ENCODE measurements at regions not wholly inside any gene's neighbourhood (a gene's known extent, or its start where the extent isn't known, plus 50 kb on each side); places are given as distances from the start of the nearest gene placed in this dataset.

DNA sequence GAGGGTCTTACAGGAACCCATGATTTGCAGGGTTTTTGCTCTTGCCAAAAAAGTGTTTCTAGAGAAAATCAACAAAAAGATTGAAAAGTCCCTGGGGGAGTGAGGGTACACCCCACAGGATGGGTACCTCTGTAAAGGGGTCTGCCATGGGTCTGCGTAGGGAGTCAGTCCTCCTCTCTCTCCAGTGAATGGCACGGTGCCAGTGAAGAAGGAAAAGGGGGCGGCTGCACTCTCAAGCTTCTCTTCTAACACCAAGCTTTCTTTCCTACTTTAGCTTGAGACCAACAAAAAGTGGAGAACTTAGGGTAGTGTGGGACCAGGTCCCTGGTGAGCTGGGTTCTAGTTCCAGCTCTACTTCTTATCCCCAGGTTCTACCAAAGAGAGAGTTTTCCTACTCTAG, 87.4 kb downstream of the GLUL start:
- RAD21 ChIA-PET (ENCODE audit: low non-redundant PET in 1 of 2, low total read pairs in 2 of 2, uncharacterized antibody in 2 of 2, unreplicated experiment in 2 of 2) = no interaction called here

More for the DNA sequence above, 87.4 kb downstream of the GLUL start:
- ChIA-PET POLR2A (no interaction called here), CTCF (no interaction called here)
- ATAC-seq (no peak), DNase-seq (ENCODE audit: low read depth, low spot score) (no peak)
- Histone ChIP-seq H3K27me3 (ENCODE audit: insufficient read depth, low read length) (no peaks in the 10 kb centered on the region), H2AFZ (ENCODE audit: low read depth, low read length, poor library complexity, severe bottlenecking) (no peak overlapping the region), H3K4me1 (ENCODE audit: control insufficient read depth in 1 of 2, insufficient read depth in 2 of 2, low read length in 2 of 2) (peaks cover 0 to 5% of the 10 kb centered on the region in 2 experiments; a peak in 1 of 4 replicates), H3K9ac (ENCODE audit: low read length) (no peak overlapping the region), H3K9me2 (ENCODE audit: insufficient read depth) (no peaks in the 10 kb centered on the region), H4K20me1 (ENCODE audit: insufficient read depth) (no peaks in the 10 kb centered on the region), H3K9me3 (ENCODE audit: control insufficient read depth in 1 of 2, insufficient read depth in 1 of 2, low read depth in 1 of 2, low read length in 2 of 2) (no peaks in the 10 kb centered on the region), H3K27ac (ENCODE audit: low read depth, low read length) (no peak overlapping the region), H3K4me3 (replicated peaks in 1 of 2; ENCODE audit: low read depth in 1 of 2, low read length in 2 of 2) (no peak overlapping the region), H3K36me3 (ENCODE audit: control insufficient read depth in 1 of 2, insufficient read depth in 2 of 2, low read length in 2 of 2) (no peaks in the 10 kb centered on the region), H3K79me2 (ENCODE audit: insufficient read depth, low read length) (no peaks in the 10 kb centered on the region), H3K4me2 (ENCODE audit: low read length) (no peak overlapping the region)
- BruUV-seq (replicated peaks) = no TSS peak
- TF ChIP-seq CBX3 (IDR thresholded peaks at IDR 0.05; ENCODE audit: low read depth) (no peak), SP1 (IDR thresholded peaks at IDR 0.05; ENCODE audit: low read depth) (no peak), SIN3A (IDR thresholded peaks at IDR 0.05; ENCODE audit: low read depth) (no peak), ELF1 (IDR thresholded peaks at IDR 0.05; ENCODE audit: borderline replicate concordance, low read depth) (no peak), YY1 (IDR thresholded peaks at IDR 0.05; ENCODE audit: extremely low read depth, insufficient replicate concordance, low read depth, low read length) (no peak), CEBPB (IDR thresholded peaks at IDR 0.05; ENCODE audit: low read depth) (no peak), EZH2phosphoT487 (IDR thresholded peaks at IDR 0.05; ENCODE audit: borderline replicate concordance) (no peak), JUND (IDR thresholded peaks at IDR 0.05) (no peak)
- TF ChIP-seq, protein P1, sequence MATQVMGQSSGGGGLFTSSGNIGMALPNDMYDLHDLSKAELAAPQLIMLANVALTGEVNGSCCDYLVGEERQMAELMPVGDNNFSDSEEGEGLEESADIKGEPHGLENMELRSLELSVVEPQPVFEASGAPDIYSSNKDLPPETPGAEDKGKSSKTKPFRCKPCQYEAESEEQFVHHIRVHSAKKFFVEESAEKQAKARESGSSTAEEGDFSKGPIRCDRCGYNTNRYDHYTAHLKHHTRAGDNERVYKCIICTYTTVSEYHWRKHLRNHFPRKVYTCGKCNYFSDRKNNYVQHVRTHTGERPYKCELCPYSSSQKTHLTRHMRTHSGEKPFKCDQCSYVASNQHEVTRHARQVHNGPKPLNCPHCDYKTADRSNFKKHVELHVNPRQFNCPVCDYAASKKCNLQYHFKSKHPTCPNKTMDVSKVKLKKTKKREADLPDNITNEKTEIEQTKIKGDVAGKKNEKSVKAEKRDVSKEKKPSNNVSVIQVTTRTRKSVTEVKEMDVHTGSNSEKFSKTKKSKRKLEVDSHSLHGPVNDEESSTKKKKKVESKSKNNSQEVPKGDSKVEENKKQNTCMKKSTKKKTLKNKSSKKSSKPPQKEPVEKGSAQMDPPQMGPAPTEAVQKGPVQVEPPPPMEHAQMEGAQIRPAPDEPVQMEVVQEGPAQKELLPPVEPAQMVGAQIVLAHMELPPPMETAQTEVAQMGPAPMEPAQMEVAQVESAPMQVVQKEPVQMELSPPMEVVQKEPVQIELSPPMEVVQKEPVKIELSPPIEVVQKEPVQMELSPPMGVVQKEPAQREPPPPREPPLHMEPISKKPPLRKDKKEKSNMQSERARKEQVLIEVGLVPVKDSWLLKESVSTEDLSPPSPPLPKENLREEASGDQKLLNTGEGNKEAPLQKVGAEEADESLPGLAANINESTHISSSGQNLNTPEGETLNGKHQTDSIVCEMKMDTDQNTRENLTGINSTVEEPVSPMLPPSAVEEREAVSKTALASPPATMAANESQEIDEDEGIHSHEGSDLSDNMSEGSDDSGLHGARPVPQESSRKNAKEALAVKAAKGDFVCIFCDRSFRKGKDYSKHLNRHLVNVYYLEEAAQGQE (IDR thresholded peaks at IDR 0.05; ENCODE audit: low read depth) = no peak
- TF ChIP-seq, protein P2, sequence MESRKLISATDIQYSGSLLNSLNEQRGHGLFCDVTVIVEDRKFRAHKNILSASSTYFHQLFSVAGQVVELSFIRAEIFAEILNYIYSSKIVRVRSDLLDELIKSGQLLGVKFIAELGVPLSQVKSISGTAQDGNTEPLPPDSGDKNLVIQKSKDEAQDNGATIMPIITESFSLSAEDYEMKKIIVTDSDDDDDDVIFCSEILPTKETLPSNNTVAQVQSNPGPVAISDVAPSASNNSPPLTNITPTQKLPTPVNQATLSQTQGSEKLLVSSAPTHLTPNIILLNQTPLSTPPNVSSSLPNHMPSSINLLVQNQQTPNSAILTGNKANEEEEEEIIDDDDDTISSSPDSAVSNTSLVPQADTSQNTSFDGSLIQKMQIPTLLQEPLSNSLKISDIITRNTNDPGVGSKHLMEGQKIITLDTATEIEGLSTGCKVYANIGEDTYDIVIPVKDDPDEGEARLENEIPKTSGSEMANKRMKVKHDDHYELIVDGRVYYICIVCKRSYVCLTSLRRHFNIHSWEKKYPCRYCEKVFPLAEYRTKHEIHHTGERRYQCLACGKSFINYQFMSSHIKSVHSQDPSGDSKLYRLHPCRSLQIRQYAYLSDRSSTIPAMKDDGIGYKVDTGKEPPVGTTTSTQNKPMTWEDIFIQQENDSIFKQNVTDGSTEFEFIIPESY (IDR thresholded peaks at IDR 0.05; ENCODE audit: extremely low read depth, insufficient replicate concordance, low read length) = no peak
- TF ChIP-seq, protein P3, sequence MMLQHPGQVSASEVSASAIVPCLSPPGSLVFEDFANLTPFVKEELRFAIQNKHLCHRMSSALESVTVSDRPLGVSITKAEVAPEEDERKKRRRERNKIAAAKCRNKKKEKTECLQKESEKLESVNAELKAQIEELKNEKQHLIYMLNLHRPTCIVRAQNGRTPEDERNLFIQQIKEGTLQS (IDR thresholded peaks at IDR 0.05) = no peak
- intact Hi-C loops (cut with micrococcal nuclease) = no loop called here

All from HCT116 (cell line).